ENCODE measurements at regions not wholly inside any gene's neighbourhood (a gene's known extent, or its start where the extent isn't known, plus 50 kb on each side); places are given as distances from the start of the nearest gene placed in this dataset.

DNA sequence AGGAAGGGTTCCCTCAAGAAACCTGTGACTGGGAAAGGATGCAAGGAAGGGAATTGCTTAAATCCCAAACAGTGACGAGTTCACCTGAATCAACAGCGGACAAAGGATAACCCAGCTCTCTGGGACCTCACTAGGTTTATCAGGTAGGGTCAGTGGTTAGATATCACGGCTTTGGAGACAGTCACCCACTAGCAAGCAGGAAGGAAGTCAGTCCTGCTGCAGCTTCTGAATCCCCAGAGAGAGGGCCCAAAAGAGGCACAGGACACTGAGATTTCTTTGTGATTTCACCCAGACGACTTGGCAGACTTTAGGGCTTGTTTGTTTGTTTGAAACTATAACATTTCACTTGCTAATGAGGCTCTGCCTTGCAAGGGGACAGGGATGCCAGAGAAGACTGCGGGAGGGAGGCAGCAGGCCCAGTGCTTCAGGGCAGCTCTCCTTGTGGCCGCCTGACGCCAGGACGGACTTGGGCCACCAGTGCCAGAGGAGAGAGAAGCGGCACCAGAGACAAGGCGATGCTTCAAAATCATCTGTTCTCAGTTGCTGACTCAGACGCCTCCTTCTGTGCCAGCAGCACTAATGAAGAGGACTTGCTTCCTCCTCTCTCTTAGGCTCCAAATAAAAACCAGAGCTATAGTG is 275.6 kb upstream of the SLC30A5 start:
- TF ChIP-seq, protein P1, sequence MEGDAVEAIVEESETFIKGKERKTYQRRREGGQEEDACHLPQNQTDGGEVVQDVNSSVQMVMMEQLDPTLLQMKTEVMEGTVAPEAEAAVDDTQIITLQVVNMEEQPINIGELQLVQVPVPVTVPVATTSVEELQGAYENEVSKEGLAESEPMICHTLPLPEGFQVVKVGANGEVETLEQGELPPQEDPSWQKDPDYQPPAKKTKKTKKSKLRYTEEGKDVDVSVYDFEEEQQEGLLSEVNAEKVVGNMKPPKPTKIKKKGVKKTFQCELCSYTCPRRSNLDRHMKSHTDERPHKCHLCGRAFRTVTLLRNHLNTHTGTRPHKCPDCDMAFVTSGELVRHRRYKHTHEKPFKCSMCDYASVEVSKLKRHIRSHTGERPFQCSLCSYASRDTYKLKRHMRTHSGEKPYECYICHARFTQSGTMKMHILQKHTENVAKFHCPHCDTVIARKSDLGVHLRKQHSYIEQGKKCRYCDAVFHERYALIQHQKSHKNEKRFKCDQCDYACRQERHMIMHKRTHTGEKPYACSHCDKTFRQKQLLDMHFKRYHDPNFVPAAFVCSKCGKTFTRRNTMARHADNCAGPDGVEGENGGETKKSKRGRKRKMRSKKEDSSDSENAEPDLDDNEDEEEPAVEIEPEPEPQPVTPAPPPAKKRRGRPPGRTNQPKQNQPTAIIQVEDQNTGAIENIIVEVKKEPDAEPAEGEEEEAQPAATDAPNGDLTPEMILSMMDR (IDR thresholded peaks at IDR 0.05 in 8 of 11, conservative IDR thresholded peaks at IDR 0.05 in 3 of 11): no peak
- TF ChIP-seq POLR2AphosphoS5 (IDR thresholded peaks at IDR 0.05) (no peak), POLR2A (IDR thresholded peaks at IDR 0.05) (no peak)
